ENCODE measurements at regions not wholly inside any gene's neighbourhood (a gene's known extent, or its start where the extent isn't known, plus 50 kb on each side); places are given as distances from the start of the nearest gene placed in this dataset.

GRCh38 chr4:28942631-28943030, 1777.5 kb upstream of the PCDH7 start:
- ChIA-PET SMC1A (ENCODE audit: uncharacterized antibody, unreplicated experiment) (no interaction called here), CTCF (no interaction called here), POLR2A (no interaction called here), RAD21 (ENCODE audit: unreplicated experiment) (no interaction called here)
- no peaks in the 10 kb centered on the region for H3K27me3 ChIP-seq (replicated peaks in 1 of 2; ENCODE audit: control insufficient read depth in 2 of 2, insufficient read depth in 2 of 2, low read length in 1 of 2)
- ATAC-seq (no peak), FAIRE-seq (no peak), DNase-seq (ENCODE audit: low read depth, low spot score) (no peak)
- H3K9ac ChIP-seq (ENCODE audit: control insufficient read depth, insufficient read depth, low read length) = no peak overlapping the region
- no peaks in the 10 kb centered on the region for H4K20me1 ChIP-seq (ENCODE audit: control insufficient read depth, insufficient read depth)
- in situ Hi-C loops (cut with MboI) = no loop called here
- no peak overlapping the region for H3K4me3 ChIP-seq
- H3K4me1 ChIP-seq (ENCODE audit: control insufficient read depth, insufficient read depth, low read length) = no peaks in the 10 kb centered on the region
- no peak overlapping the region for H3K4me2 ChIP-seq (ENCODE audit: control insufficient read depth, insufficient read depth)
- H3K36me3 ChIP-seq (ENCODE audit: control insufficient read depth in 2 of 2, insufficient read depth in 2 of 2, low read length in 1 of 2) = no peaks in the 10 kb centered on the region
- no TSS peak for BruUV-seq (replicated peaks)
- intact Hi-C loops (cut with micrococcal nuclease; ENCODE audit: unreplicated experiment) = no loop called here
- H3K9me3 ChIP-seq (replicated peaks; ENCODE audit: control insufficient read depth, insufficient read depth, low read length) = no peaks in the 10 kb centered on the region
- H3K27ac ChIP-seq (ENCODE audit: control insufficient read depth, insufficient read depth) = no peak overlapping the region
- H2AFZ ChIP-seq (ENCODE audit: control insufficient read depth, low read depth, low read length) = no peak overlapping the region
- TF ChIP-seq MEF2A (IDR thresholded peaks at IDR 0.05; ENCODE audit: insufficient read depth, low read depth, low read length) (no peak), NR2C1 (IDR thresholded peaks at IDR 0.05) (no peak), TCF12 (IDR thresholded peaks at IDR 0.05; ENCODE audit: low read depth, low read length) (no peak), KDM1A (IDR thresholded peaks at IDR 0.05; ENCODE audit: borderline replicate concordance) (no peak), KLF5 (IDR thresholded peaks at IDR 0.05; ENCODE audit: partially characterized antibody) (no peak), ZNF622 (IDR thresholded peaks at IDR 0.05) (no peak), MLLT1 (IDR thresholded peaks at IDR 0.05) (no peak), KAT2A (conservative IDR thresholded peaks at IDR 0.05; ENCODE audit: control insufficient read depth, low read depth, low read length) (no peak), MTA3 (IDR thresholded peaks at IDR 0.05; ENCODE audit: borderline replicate concordance, low read length) (no peak), GABPA (IDR thresholded peaks at IDR 0.05; ENCODE audit: low read depth) (no peak), CHD2 (IDR thresholded peaks at IDR 0.05; ENCODE audit: borderline replicate concordance, low read depth, low read length) (no peak), ATF3 (IDR thresholded peaks at IDR 0.05; ENCODE audit: borderline replicate concordance, extremely low read depth, low read depth, low read length) (no peak), HDAC6 (IDR thresholded peaks at IDR 0.05; ENCODE audit: unreplicated experiment) (no peak), PML (IDR thresholded peaks at IDR 0.05; ENCODE audit: low read length) (no peak)
- H3K79me2 ChIP-seq (ENCODE audit: control insufficient read depth, insufficient read depth, low read length) = no peaks in the 10 kb centered on the region

Measured in GM12878 (cell line).